Neural cell (in vitro differentiated cells): ENCODE measurements at regions not wholly inside any gene's neighbourhood (a gene's known extent, or its start where the extent isn't known, plus 50 kb on each side); places are given as distances from the start of the nearest gene placed in this dataset.

ENCODE experiments used
- H2AFZ ChIP-seq: fragments of 200-600, 300-800 bp; sonication (generic), shearing (Covaris generic); 2 replicates; pipeline ENCODE4 v1.6.0; 2014; ENCODE audit warnings: low read depth, mild to moderate bottlenecking, antibody characterized with exemption, low read length, moderate library complexity
- H3F3A ChIP-seq: fragments of 200-600 bp; shearing (Covaris generic); 2 replicates; pipeline ENCODE4 v1.6.1; 2016; ENCODE audit warnings: mild to moderate bottlenecking, moderate library complexity, mixed read lengths, antibody characterized with exemption, low read length; ENCODE audit not compliant: insufficient read depth, poor library complexity, severe bottlenecking
- H3K27ac ChIP-seq: fragments of 200-600, 300-800 bp; sonication (generic), shearing (Covaris generic); 2 replicates; pipeline ENCODE4 v1.5.1; 2014; ENCODE audit warnings: mild to moderate bottlenecking, low read length, moderate library complexity
- H3K27me3 ChIP-seq: fragments of 300-800, 200-600 bp; sonication (generic), shearing (Covaris generic); 2 replicates; pipeline ENCODE4 v1.6.0; 2014; ENCODE audit warnings: mild to moderate bottlenecking, low read depth, low read length, moderate library complexity; ENCODE audit not compliant: insufficient read depth
- H3K36me3 ChIP-seq: fragments of 300-800, 200-600 bp; sonication (generic), shearing (Covaris generic); 2 replicates; pipeline ENCODE4 v1.5.1; 2014; ENCODE audit warnings: mild to moderate bottlenecking, antibody characterized with exemption, low read length, moderate library complexity; ENCODE audit not compliant: insufficient read depth
- H3K4me2 ChIP-seq: fragments of 300-800, 200-600 bp; sonication (generic), shearing (Covaris generic); 2 replicates; pipeline ENCODE4 v1.6.0; 2014; ENCODE audit warnings: mild to moderate bottlenecking, low read length
- H3K4me3 ChIP-seq: fragments of 300-800, 200-600 bp; sonication (generic), shearing (Covaris generic); 2 replicates; pipeline ENCODE4 v1.5.1; 2014; ENCODE audit warnings: mild to moderate bottlenecking, low read length, moderate library complexity
- H3K79me2 ChIP-seq: fragments of 200-600 bp; shearing (Covaris generic); replicated peaks from 2 replicates; pipeline ENCODE4 v1.6.0; 2014; ENCODE audit warnings: mild to moderate bottlenecking, low read length, moderate library complexity; ENCODE audit not compliant: insufficient read depth
- H3K9ac ChIP-seq: fragments of 300-800, 200-600 bp; sonication (generic), shearing (Covaris generic); 2 replicates; pipeline ENCODE4 v1.6.1; 2016; ENCODE audit warnings: mild to moderate bottlenecking, low read length, mixed read lengths
- H3K9me2 ChIP-seq: fragments of 200-600 bp; shearing (Covaris generic); 2 replicates; pipeline ENCODE4 v1.6.1; 2016; ENCODE audit warnings: mild to moderate bottlenecking, low read length, mixed read lengths; ENCODE audit not compliant: insufficient read depth
- H3K9me3 ChIP-seq: fragments of 200-600, 300-800 bp; sonication (generic), shearing (Covaris generic); 2 replicates; pipeline ENCODE4 v1.6.1; 2016; ENCODE audit warnings: mild to moderate bottlenecking, mixed run types, low read length, moderate library complexity, mixed read lengths
- H4K20me1 ChIP-seq: fragments of 200-600 bp; shearing (Covaris generic); 2 replicates; pipeline ENCODE4 v1.6.1; 2016; ENCODE audit warnings: mild to moderate bottlenecking, mixed run types; ENCODE audit not compliant: insufficient read depth
- CTCF ChIP-seq: fragments of 450-650 bp; IDR thresholded peaks from 2 replicates; pipeline ENCODE4 v1.5.1; 2014; ENCODE audit warnings: antibody characterized with exemption, mild to moderate bottlenecking, moderate library complexity; ENCODE audit not compliant: poor library complexity, severe bottlenecking
- EP300 ChIP-seq: fragments of 450-650 bp; conservative IDR thresholded peaks from 2 replicates; pipeline ENCODE4 v1.6.1; 2014; ENCODE audit warnings: antibody characterized with exemption, mild to moderate bottlenecking, moderate library complexity; ENCODE audit not compliant: poor library complexity, severe bottlenecking
- EZH2 ChIP-seq: fragments of 200-600, 300-800 bp; shearing (Covaris generic), sonication (generic); IDR thresholded peaks from 2 replicates; pipeline ENCODE4 v1.6.1; 2014; ENCODE audit warnings: antibody characterized with exemption, low read length, borderline replicate concordance, mild to moderate bottlenecking; ENCODE audit not compliant: insufficient read depth, poor library complexity, severe bottlenecking
- MXI1 ChIP-seq: fragments of 450-650 bp; conservative IDR thresholded peaks from 2 replicates; pipeline ENCODE4 v1.6.1; 2014; ENCODE audit warnings: antibody characterized with exemption, mild to moderate bottlenecking; ENCODE audit not compliant: poor library complexity, severe bottlenecking
- POLR2AphosphoS5 ChIP-seq: IDR thresholded peaks from 2 replicates; pipeline ENCODE4 v1.6.1; 2012
- RAD21 ChIP-seq: fragments of 450-650 bp; conservative IDR thresholded peaks from 2 replicates; pipeline ENCODE4 v1.6.1; 2014; ENCODE audit warnings: antibody characterized with exemption, mild to moderate bottlenecking, moderate library complexity
- REST ChIP-seq: IDR thresholded peaks from 2 replicates; pipeline ENCODE4 v1.6.1; 2012; ENCODE audit warnings: borderline replicate concordance
- SMC3 ChIP-seq: fragments of 450-650 bp; conservative IDR thresholded peaks from 2 replicates; pipeline ENCODE4 v1.6.1; 2014; ENCODE audit warnings: antibody characterized with exemption, mild to moderate bottlenecking, moderate library complexity; ENCODE audit not compliant: poor library complexity
- TAF1 ChIP-seq: IDR thresholded peaks from 2 replicates; pipeline ENCODE4 v1.6.1; 2012; ENCODE audit warnings: low read depth

- Histone ChIP-seq H3K9me2 (no peaks in the 10 kb centered on the region), H3F3A (no peaks in the 10 kb centered on the region), H3K9ac (no peak overlapping the region), H3K36me3 (no peaks in the 10 kb centered on the region), H3K27me3 (no peaks in the 10 kb centered on the region), H3K79me2 (no peaks in the 10 kb centered on the region), H2AFZ (no peak overlapping the region), H3K27ac (peak overlapping the region; percentile 22), H3K9me3 (no peaks in the 10 kb centered on the region), H4K20me1 (no peaks in the 10 kb centered on the region), H3K4me2 (peak overlapping the region; percentile 27), H3K4me3 (no peak overlapping the region)
- no peak for TF ChIP-seq CTCF
- TF ChIP-seq POLR2AphosphoS5 = peak; percentile 59
- TF ChIP-seq SMC3 = no peak
- no peak for TF ChIP-seq MXI1
- peak; percentile 79 for TF ChIP-seq EP300
- no peak for TF ChIP-seq RAD21
- TF ChIP-seq EZH2 = no peak
- peak; percentile 50 for TF ChIP-seq REST
Observed at GRCh38 chr4:138407329-138407728, 165.2 kb upstream of the SLC7A11 start.

GRCh38 chr4:138406876-138407275 is 164.7 kb upstream of the SLC7A11 start:
- Histone ChIP-seq H3K27ac (no peak overlapping the region), H2AFZ (no peak overlapping the region), H3K9ac (no peak overlapping the region), H3F3A (no peaks in the 10 kb centered on the region), H3K27me3 (no peaks in the 10 kb centered on the region), H3K79me2 (no peaks in the 10 kb centered on the region), H3K4me3 (no peak overlapping the region), H3K4me2 (peak overlapping the region; percentile 27), H3K9me2 (no peaks in the 10 kb centered on the region), H4K20me1 (no peaks in the 10 kb centered on the region), H3K9me3 (no peaks in the 10 kb centered on the region), H3K36me3 (no peaks in the 10 kb centered on the region)
- TF ChIP-seq TAF1 (no peak), REST (no peak), POLR2AphosphoS5 (no peak), EP300 (no peak)
